ENCODE measurements at regions not wholly inside any gene's neighbourhood (a gene's known extent, or its start where the extent isn't known, plus 50 kb on each side); places are given as distances from the start of the nearest gene placed in this dataset.

- TF ChIP-seq POLR2A (IDR thresholded peaks at IDR 0.05) = no peak
- TF ChIP-seq, protein P1, sequence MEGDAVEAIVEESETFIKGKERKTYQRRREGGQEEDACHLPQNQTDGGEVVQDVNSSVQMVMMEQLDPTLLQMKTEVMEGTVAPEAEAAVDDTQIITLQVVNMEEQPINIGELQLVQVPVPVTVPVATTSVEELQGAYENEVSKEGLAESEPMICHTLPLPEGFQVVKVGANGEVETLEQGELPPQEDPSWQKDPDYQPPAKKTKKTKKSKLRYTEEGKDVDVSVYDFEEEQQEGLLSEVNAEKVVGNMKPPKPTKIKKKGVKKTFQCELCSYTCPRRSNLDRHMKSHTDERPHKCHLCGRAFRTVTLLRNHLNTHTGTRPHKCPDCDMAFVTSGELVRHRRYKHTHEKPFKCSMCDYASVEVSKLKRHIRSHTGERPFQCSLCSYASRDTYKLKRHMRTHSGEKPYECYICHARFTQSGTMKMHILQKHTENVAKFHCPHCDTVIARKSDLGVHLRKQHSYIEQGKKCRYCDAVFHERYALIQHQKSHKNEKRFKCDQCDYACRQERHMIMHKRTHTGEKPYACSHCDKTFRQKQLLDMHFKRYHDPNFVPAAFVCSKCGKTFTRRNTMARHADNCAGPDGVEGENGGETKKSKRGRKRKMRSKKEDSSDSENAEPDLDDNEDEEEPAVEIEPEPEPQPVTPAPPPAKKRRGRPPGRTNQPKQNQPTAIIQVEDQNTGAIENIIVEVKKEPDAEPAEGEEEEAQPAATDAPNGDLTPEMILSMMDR (IDR thresholded peaks at IDR 0.05) = no peak
Measured at GRCh38 chr1:5743435-5744095, 248.7 kb downstream of the NPHP4 start.
